Pancreas (tissue), 10 donors: ENCODE measurements at regions not wholly inside any gene's neighbourhood (a gene's known extent, or its start where the extent isn't known, plus 50 kb on each side); places are given as distances from the start of the nearest gene placed in this dataset.

Source experiments
- ATAC-seq, 4 donors: fragments of 200-7000 bp; cut with Tn5 transposase; one replicate each; pipeline versions ENCODE4 v1.8.0 to v1.9.1; 2020; ENCODE audit warnings: mild to moderate bottlenecking in 4 of 4, moderate library complexity in 4 of 4
- DNase-seq, 6 donors: peaks; one replicate each; pipeline ENCODE4 v3.0.0-alpha.2; 2020
- FAIRE-seq: peaks from 2 replicates; lab custom pipeline; 2012; peaks lifted over from hg19 to GRCh38; lab: Jason Lieb, UNC
- H3K27ac ChIP-seq, 4 donors: fragments of 200-600 bp; sonication (generic); 1 replicate in 3 of 4; 2 replicates in 1 of 4; pipeline versions ENCODE4 v1.5.0 to v1.8.0; 2020
- H3K27me3 ChIP-seq, 4 donors: fragments of 200-600 bp; one replicate each; pipeline ENCODE4 v1.8.0; 2021
- H3K36me3 ChIP-seq, 3 donors: fragments of 200-600 bp; sonication (generic) in 1 of 3; one replicate each; pipeline versions ENCODE4 v1.5.0 to v1.8.0; 2020 to 2021
- H3K4me1 ChIP-seq, 3 donors: fragments of 200-600 bp; one replicate each; pipeline ENCODE4 v1.8.0; 2021
- H3K4me3 ChIP-seq, 4 donors: fragments of 200-600 bp; sonication (generic) in 2 of 4; one replicate each; pipeline versions ENCODE4 v1.5.0 to v1.8.0; 2020 to 2021
- H3K9me3 ChIP-seq, 4 donors: fragments of 200-600 bp; one replicate each; pipeline ENCODE4 v1.8.0; 2021
- WGBS, 2 donors: extraction: QIAGEN DNeasy Blood & Tissue Kit; methylation state at CpG; one replicate each; pipeline ENCODE4 v1.1.7; 2013; 5-methylcytosine and 5-hydroxymethylcytosine counted together
- intact Hi-C, 3 donors: fragments of 100-400 bp; cut with DNase I; formaldehyde crosslinking; loops; one replicate each; pipeline versions ENCODE4 v1.11.1 to v1.14.2; 2022
- TF ChIP-seq, protein P1 (sequence below), 4 donors: fragments of 200-600 bp; sonication (generic) in 3 of 4; IDR thresholded peaks; one replicate each; pipeline versions ENCODE4 v1.5.0 to v1.8.0; 2021; ENCODE audit warnings: antibody characterized with exemption in 4 of 4
- donor health status: healthy with polysubstance abuse.
- donor health status: DM: no; HTN: no; CAD: no; lungs with moderate emphysema.
- donor health status: DM: no; HTN: no; CAD: no.
- donor health status: control.
- donor health status: control.
- donor health status: Bipolar disorder and iron deficiency.
- donor health status: DM: yes; HTN: yes; CAD: no.
- donor health status: DM: no; HTN: no; CAD: no.
- donor health status: DM: no; HTN: no; CAD: no.
- donor health status: DM: yes; HTN: yes; CAD: no.

DNA sequence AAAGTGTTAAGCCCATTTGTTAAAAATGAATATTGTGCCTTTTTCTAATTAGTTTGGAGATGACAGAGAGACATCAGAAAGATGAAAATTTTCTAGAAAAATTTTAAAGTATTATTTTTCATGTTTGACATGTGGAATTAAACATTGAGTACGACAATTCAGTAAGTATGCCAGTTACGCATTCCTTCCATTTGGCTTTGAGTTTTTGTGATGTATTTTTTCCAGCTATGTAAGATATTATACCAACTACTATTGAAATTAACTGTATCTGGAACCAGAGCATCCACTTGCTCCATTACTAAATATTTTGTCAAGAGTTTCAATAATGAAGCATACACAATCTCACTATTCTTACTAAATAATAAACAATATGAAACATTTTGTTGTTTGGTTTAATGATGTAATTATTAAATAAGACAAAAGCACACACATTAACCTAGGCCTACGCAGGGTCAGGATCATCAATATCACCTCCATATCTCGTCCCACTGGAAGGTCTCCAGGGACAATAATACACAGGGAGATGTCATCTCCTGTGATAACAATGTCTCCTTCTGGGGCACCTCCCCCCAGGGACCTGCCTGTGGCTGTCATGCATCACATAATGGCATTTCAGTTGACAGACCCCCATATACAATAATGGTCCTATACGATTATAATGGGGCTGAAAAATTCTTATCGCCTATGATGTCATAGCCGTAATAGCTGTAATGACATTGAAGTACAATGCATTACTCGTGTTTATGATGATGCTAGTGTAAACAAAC is 274.1 kb downstream of the REEP3 start:
- ATAC-seq: no peak
- TF ChIP-seq, protein P1, sequence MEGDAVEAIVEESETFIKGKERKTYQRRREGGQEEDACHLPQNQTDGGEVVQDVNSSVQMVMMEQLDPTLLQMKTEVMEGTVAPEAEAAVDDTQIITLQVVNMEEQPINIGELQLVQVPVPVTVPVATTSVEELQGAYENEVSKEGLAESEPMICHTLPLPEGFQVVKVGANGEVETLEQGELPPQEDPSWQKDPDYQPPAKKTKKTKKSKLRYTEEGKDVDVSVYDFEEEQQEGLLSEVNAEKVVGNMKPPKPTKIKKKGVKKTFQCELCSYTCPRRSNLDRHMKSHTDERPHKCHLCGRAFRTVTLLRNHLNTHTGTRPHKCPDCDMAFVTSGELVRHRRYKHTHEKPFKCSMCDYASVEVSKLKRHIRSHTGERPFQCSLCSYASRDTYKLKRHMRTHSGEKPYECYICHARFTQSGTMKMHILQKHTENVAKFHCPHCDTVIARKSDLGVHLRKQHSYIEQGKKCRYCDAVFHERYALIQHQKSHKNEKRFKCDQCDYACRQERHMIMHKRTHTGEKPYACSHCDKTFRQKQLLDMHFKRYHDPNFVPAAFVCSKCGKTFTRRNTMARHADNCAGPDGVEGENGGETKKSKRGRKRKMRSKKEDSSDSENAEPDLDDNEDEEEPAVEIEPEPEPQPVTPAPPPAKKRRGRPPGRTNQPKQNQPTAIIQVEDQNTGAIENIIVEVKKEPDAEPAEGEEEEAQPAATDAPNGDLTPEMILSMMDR (IDR thresholded peaks at IDR 0.05): no peak
- no peaks in the 10 kb centered on the region for H3K4me1 ChIP-seq

GRCh38 chr10:63798599-63799498 is 277.6 kb downstream of the REEP3 start:
- H3K27ac ChIP-seq: peak overlapping the region in 2 of 4 donors; percentile 58 to 59
- no peaks in the 10 kb centered on the region for H3K4me1 ChIP-seq
- intact Hi-C loops: no loop called here
- TF ChIP-seq, protein P1 (IDR thresholded peaks at IDR 0.05): no peak
- 35 to 38% methylated on average over 9 of the region's 9 CpGs for WGBS, 2 donors
- FAIRE-seq: no peak
- peak in 4 of 6 donors; percentile 32 to 44 (median 38) for DNase-seq
- ATAC-seq: peak; percentile 75 to 97 (median 93)
- no peak overlapping the region for H3K4me3 ChIP-seq
- H3K9me3 ChIP-seq: no peaks in the 10 kb centered on the region
- no peaks in the 10 kb centered on the region for H3K27me3 ChIP-seq
- no peaks in the 10 kb centered on the region for H3K36me3 ChIP-seq

More for the DNA sequence above, 274.1 kb downstream of the REEP3 start:
- Histone ChIP-seq H3K27me3 (no peaks in the 10 kb centered on the region), H3K27ac (no peak overlapping the region), H3K9me3 (no peaks in the 10 kb centered on the region), H3K36me3 (no peaks in the 10 kb centered on the region), H3K4me3 (no peak overlapping the region)
- intact Hi-C loops: no loop called here
- DNase-seq (no peak), FAIRE-seq (no peak)
- WGBS, 2 donors: 75 to 77% methylated on average over 8 of the region's 8 CpGs

GRCh38 chr10:63799521-63800300 is 278.5 kb downstream of the REEP3 start:
- peak overlapping the region in 2 of 4 donors; percentile 58 to 59 for H3K27ac ChIP-seq

GRCh38 chr10:63801166-63801565 is 280.0 kb downstream of the REEP3 start:
- Histone ChIP-seq H3K4me1 (no peaks in the 10 kb centered on the region), H3K27me3 (no peaks in the 10 kb centered on the region), H3K27ac (no peak overlapping the region), H3K9me3 (no peaks in the 10 kb centered on the region), H3K4me3 (no peak overlapping the region), H3K36me3 (no peaks in the 10 kb centered on the region)
- no peak for DNase-seq
- FAIRE-seq: no peak
- no peak for ATAC-seq
- WGBS, 2 donors: 26 to 31% methylated on average over 4 of the region's 4 CpGs
- intact Hi-C loops: no loop called here
- TF ChIP-seq, protein P1 (IDR thresholded peaks at IDR 0.05): no peak

More at GRCh38 chr10:63799521-63800300, 278.5 kb downstream of the REEP3 start:
- intact Hi-C loops: no loop called here
- DNase-seq (no peak), FAIRE-seq (no peak), ATAC-seq (peak in 1 of 4 donors; percentile 6)
- H3K27me3 ChIP-seq: no peaks in the 10 kb centered on the region
- 58 to 61% methylated on average over 8 of the region's 8 CpGs for WGBS, 2 donors
- no peak overlapping the region for H3K4me3 ChIP-seq
- no peaks in the 10 kb centered on the region for H3K4me1 ChIP-seq
- no peaks in the 10 kb centered on the region for H3K9me3 ChIP-seq
- TF ChIP-seq, protein P1 (IDR thresholded peaks at IDR 0.05): no peak
- H3K36me3 ChIP-seq: no peaks in the 10 kb centered on the region
